ENCODE measurements at regions not wholly inside any gene's neighbourhood (a gene's known extent, or its start where the extent isn't known, plus 50 kb on each side); places are given as distances from the start of the nearest gene placed in this dataset.

DNA sequence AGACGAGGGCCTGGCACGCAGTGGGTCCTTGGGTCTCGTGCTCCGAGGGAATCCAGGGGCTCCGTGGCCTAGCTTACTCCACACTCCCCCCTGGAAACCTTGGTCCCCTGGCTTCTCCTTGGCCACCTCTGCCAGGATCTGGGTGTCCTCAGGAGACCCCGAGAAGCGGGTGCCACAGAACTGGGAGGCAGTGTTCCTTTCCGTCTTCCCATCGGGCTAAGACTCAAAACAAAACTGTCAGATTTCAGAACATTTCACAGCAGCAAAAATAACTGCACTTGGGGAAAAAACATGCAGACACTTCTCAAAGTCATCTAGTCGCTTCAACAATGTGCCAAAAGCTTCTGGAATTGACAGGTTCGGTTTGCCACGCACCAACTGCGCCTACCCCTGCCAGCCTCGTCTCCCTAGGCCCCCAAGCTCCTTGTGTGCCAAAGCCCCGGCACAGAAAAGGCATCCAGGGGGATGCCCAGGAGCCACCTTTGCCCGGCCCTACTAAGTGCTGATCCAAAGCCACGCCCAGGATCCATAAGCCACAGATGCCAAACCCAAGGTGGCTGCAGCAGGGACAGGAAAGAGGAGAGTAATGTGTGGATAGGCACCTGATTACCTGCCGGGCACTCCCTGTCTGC is 58.4 kb upstream of the DIO3 start:
- no peak overlapping the region for H3K27ac Mint-ChIP-seq

DNA sequence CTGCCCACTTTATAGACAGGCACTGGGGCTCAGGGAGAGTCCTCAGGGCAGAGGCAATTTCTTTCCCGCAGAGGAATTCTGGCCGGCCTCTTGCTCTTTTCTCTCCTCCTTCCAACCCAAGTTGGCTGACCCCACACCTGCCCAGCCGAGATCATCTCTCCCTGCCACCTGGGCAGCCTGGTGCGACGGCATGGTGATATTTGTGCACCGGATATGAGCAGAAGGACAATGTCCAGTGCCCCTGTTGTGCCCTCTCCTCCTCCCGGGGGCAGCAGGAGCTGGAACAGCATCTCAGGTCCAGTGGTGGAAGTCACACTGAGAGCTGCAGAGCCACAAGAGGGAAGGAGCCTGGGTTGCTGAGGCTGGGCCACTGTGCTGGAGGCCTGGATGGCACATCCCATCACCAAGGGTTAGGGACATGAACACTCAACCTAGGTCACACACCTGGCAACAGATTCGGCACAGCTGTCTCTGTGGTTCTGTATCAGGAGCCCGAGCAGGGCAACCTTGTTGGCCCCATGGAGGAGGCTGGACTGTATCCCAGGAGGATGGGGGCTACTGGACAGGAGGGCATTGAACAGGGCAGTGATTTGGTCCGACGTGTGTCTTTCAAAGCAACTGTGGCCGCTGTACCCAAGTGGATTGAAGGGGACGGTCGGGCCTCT is 57.7 kb upstream of the DIO3 start:
- Mint-ChIP-seq H3K4me3 (no peak overlapping the region), H3K9me3 (no peaks in the 10 kb centered on the region), H3K27me3 (peaks cover 7 to 34% of the 10 kb centered on the region in 2 donors), H3K27ac (no peak overlapping the region), H3K36me3 (no peaks in the 10 kb centered on the region), H3K4me1 (no peaks in the 10 kb centered on the region)
- no peaks in the 10 kb centered on the region for H3K4me1 ChIP-seq (ENCODE audit: control insufficient read depth in 1 of 2, extremely low read depth in 1 of 2, insufficient read depth in 2 of 2, low read length in 2 of 2)
- H3K4me3 ChIP-seq (ENCODE audit: control insufficient read depth in 1 of 2, extremely low read depth in 1 of 2, low read length in 1 of 2): no peak overlapping the region
- H3K27me3 ChIP-seq (replicated peaks in 1 of 2; ENCODE audit: control insufficient read depth in 2 of 2, extremely low read depth in 1 of 2, insufficient read depth in 2 of 2, low read length in 1 of 2): peaks cover 0 to 51% of the 10 kb centered on the region in 2 experiments
- CTCF ChIA-PET: no interaction called here
- POLR2A ChIA-PET: no interaction called here
- peak in 2 of 35 experiments; percentile 0 to 12 for DNase-seq
- WGBS (ENCODE audit: insufficient coverage): 86% methylated on average over 14 of the region's 14 CpGs
- no peaks in the 10 kb centered on the region for H3K36me3 ChIP-seq (ENCODE audit: control insufficient read depth in 2 of 2, extremely low read depth in 1 of 2, insufficient read depth in 1 of 2, low read length in 1 of 2)
- no peak overlapping the region for H3K27ac ChIP-seq (ENCODE audit: low read length)
- no peaks in the 10 kb centered on the region for H3K9me3 ChIP-seq
- no peak for ATAC-seq (replicated peaks in 1 of 4)

More for the DNA sequence above, 58.4 kb upstream of the DIO3 start:
- ChIA-PET CTCF (no interaction called here), POLR2A (no interaction called here)
- Mint-ChIP-seq H3K4me1 (no peaks in the 10 kb centered on the region), H3K36me3 (no peaks in the 10 kb centered on the region), H3K27me3 (peaks cover 13 to 41% of the 10 kb centered on the region in 2 donors), H3K9me3 (no peaks in the 10 kb centered on the region), H3K4me3 (no peak overlapping the region)
- H3K4me3 ChIP-seq (ENCODE audit: control insufficient read depth in 1 of 2, extremely low read depth in 1 of 2, low read length in 1 of 2): no peak overlapping the region
- H3K4me1 ChIP-seq (ENCODE audit: control insufficient read depth in 1 of 2, extremely low read depth in 1 of 2, insufficient read depth in 2 of 2, low read length in 2 of 2): no peaks in the 10 kb centered on the region
- DNase-seq (peak in 1 of 35 experiments; percentile 5), ATAC-seq (replicated peaks in 1 of 4) (no peak)
- peaks cover 0 to 57% of the 10 kb centered on the region in 2 experiments for H3K27me3 ChIP-seq (replicated peaks in 1 of 2; ENCODE audit: control insufficient read depth in 2 of 2, extremely low read depth in 1 of 2, insufficient read depth in 2 of 2, low read length in 1 of 2)
- H3K27ac ChIP-seq (ENCODE audit: low read length): no peak overlapping the region
- H3K36me3 ChIP-seq (ENCODE audit: control insufficient read depth in 2 of 2, extremely low read depth in 1 of 2, insufficient read depth in 1 of 2, low read length in 1 of 2): no peaks in the 10 kb centered on the region
- 92% methylated on average over 13 of the region's 18 CpGs for WGBS (ENCODE audit: insufficient coverage)
- H3K9me3 ChIP-seq: no peaks in the 10 kb centered on the region

DNA sequence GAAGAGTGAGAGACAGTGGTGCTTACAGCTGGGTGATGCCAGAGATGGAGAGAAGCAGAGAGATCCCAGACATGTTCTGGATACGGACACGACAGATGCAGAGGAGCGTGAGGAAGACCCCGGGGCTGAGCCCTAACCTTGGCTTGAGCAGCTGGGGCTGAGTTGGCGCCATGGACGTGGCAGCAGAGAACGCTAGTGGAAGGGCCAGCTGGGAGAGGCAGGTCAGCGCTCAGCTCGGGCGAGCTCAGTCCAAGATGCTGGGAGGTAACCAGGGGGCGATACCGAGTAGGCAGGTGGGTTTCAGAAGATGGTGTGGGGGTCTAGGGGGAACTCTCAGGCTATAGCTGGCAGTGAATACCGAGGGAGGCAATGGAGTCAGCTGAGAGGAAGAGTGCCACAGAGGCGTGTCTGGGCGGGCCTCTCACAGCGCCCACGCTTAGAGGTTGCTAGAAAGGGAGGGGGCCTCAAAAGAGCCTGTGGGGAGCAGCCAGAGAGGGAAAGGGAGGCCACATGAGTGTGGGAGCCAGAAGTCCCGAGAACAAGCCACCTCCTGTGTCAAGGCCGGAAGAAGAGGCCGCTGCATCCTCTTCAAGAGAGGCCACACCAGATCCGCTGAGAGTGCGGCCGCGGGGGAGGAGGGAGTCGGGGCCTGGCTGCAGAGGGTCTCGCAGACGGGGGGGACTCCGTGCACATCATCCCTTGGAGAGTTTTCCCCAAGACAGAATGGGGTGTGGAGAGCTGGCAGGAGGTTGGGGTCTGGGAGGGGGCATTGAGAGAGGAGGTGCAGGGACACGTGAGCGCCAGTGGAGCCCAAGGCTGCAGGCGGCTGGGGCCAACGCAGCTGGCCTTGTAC is 57.0 kb upstream of the DIO3 start:
- Histone ChIP-seq H3K9me3 (no peaks in the 10 kb centered on the region), H3K36me3 (ENCODE audit: control insufficient read depth in 2 of 2, extremely low read depth in 1 of 2, insufficient read depth in 1 of 2, low read length in 1 of 2) (no peaks in the 10 kb centered on the region), H3K27ac (ENCODE audit: low read length) (no peak overlapping the region), H3K4me3 (ENCODE audit: control insufficient read depth in 1 of 2, extremely low read depth in 1 of 2, low read length in 1 of 2) (no peak overlapping the region), H3K27me3 (replicated peaks in 1 of 2; ENCODE audit: control insufficient read depth in 2 of 2, extremely low read depth in 1 of 2, insufficient read depth in 2 of 2, low read length in 1 of 2) (peaks cover 0 to 46% of the 10 kb centered on the region in 2 experiments), H3K4me1 (ENCODE audit: control insufficient read depth in 1 of 2, extremely low read depth in 1 of 2, insufficient read depth in 2 of 2, low read length in 2 of 2) (no peaks in the 10 kb centered on the region)
- Mint-ChIP-seq H3K36me3 (no peaks in the 10 kb centered on the region), H3K4me1 (no peaks in the 10 kb centered on the region), H3K9me3 (no peaks in the 10 kb centered on the region), H3K4me3 (no peak overlapping the region), H3K27me3 (peaks cover 7 to 27% of the 10 kb centered on the region in 2 donors), H3K27ac (no peak overlapping the region)
- WGBS (ENCODE audit: insufficient coverage): 86% methylated on average over 23 of the region's 32 CpGs
- ChIA-PET POLR2A (no interaction called here), CTCF (no interaction called here)
- ATAC-seq (replicated peaks in 1 of 4) (no peak), DNase-seq (peak in 2 of 35 experiments; percentile 1 to 15)

DNA sequence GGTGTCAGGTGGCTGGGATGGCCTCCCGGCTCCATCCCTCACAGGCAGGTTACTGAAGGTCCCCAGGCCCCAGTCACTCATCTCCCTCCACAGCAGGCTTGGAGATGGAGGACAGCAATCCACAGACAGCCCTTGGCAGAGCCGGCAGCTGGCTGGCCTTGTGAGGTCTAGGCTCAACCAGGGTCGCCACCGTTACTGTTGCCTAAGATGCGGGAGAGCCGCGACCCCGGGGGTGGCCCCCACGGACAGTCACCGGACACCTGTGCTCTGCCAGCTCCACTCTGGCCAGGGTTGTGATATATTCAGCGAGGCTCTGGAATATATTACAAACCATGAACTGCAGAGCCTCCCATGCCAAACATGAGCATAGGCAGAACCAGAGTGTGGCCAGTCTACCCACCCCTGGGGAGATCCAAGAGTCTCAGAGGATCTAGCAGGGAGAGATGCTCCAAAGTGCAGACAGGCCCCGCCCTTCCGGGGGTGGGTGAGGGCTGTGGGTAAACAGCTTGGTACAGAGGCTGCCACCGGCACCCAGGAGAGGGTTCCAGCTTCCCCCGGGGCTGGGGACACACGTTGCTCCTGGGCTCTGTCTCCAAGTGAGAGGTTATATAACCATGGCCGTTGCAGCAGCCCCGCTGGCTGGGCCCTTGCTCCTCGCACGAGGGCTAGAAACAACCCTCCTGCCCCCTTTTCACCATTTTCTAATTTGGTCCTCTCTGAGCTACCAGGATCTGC is 55.9 kb upstream of the DIO3 start:
- Mint-ChIP-seq H3K27me3 (peaks cover 3 to 19% of the 10 kb centered on the region in 2 donors), H3K4me1 (no peaks in the 10 kb centered on the region), H3K27ac (no peak overlapping the region), H3K36me3 (no peaks in the 10 kb centered on the region), H3K9me3 (no peaks in the 10 kb centered on the region), H3K4me3 (no peak overlapping the region)
- no peaks in the 10 kb centered on the region for H3K4me1 ChIP-seq (ENCODE audit: control insufficient read depth in 1 of 2, extremely low read depth in 1 of 2, insufficient read depth in 2 of 2, low read length in 2 of 2)
- peaks cover 0 to 38% of the 10 kb centered on the region in 2 experiments for H3K27me3 ChIP-seq (replicated peaks in 1 of 2; ENCODE audit: control insufficient read depth in 2 of 2, extremely low read depth in 1 of 2, insufficient read depth in 2 of 2, low read length in 1 of 2)
- DNase-seq (peak in 2 of 35 experiments; percentile 2 to 24), ATAC-seq (replicated peaks in 1 of 4) (no peak)
- POLR2A ChIA-PET: no interaction called here
- CTCF ChIA-PET: no interaction called here
- H3K27ac ChIP-seq (ENCODE audit: low read length): no peak overlapping the region
- no peaks in the 10 kb centered on the region for H3K9me3 ChIP-seq
- 82% methylated on average over 18 of the region's 20 CpGs for WGBS (ENCODE audit: insufficient coverage)
- H3K36me3 ChIP-seq (ENCODE audit: control insufficient read depth in 2 of 2, extremely low read depth in 1 of 2, insufficient read depth in 1 of 2, low read length in 1 of 2): no peaks in the 10 kb centered on the region
- H3K4me3 ChIP-seq (ENCODE audit: control insufficient read depth in 1 of 2, extremely low read depth in 1 of 2, low read length in 1 of 2): no peak overlapping the region

DNA sequence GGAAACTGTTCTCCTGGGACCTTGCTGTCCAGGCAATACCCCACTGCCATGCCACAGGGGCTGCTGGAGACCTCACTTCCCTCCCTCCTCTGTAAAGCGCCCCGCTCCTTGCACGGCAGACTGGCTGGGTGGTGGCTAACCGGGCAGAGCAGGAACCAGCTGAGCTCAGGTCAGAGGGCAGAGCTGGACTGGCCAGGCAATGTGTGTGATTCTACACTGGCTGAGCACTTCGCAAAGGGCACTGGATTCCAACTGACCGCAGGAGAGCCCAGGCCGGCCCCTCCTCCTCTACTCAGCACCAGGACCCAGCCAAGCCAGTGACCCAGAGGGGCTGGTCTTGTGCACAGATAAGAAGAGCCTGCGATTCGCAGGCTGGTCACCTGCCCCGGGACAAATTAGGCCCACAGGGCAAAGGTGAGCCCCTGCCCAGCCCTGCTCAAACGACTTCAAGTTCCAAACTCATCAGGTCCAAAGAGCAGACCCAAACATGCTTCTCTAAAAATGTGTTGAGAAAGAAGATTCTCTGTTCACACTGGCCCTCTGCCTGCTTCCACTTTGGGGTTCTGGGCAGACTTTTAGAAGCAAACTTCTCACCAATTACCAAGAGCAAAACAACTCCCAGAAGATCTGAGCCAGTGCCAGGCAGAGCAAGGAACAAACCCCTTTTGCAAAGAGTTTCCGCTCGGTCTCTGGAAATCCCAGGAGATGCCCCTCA is 54.9 kb upstream of the DIO3 start:
- H3K9me3 Mint-ChIP-seq: no peaks in the 10 kb centered on the region
- POLR2A ChIA-PET: no interaction called here
- DNase-seq (peak in 1 of 35 experiments; percentile 1), ATAC-seq (replicated peaks in 1 of 4) (no peak)
- no peaks in the 10 kb centered on the region for H3K4me1 ChIP-seq (ENCODE audit: control insufficient read depth in 1 of 2, extremely low read depth in 1 of 2, insufficient read depth in 2 of 2, low read length in 2 of 2)
- no peak overlapping the region for H3K4me3 Mint-ChIP-seq
- no peaks in the 10 kb centered on the region for H3K36me3 Mint-ChIP-seq
- H3K36me3 ChIP-seq (ENCODE audit: control insufficient read depth in 2 of 2, extremely low read depth in 1 of 2, insufficient read depth in 1 of 2, low read length in 1 of 2): no peaks in the 10 kb centered on the region
- H3K27ac ChIP-seq (ENCODE audit: low read length): no peak overlapping the region
- WGBS (ENCODE audit: insufficient coverage): 95% methylated on average over 8 of the region's 13 CpGs
- H3K4me1 Mint-ChIP-seq: no peaks in the 10 kb centered on the region
- H3K27ac Mint-ChIP-seq: no peak overlapping the region
- H3K27me3 Mint-ChIP-seq: peaks cover 0 to 10% of the 10 kb centered on the region in 2 donors
- CTCF ChIA-PET: no interaction called here
- H3K4me3 ChIP-seq (ENCODE audit: control insufficient read depth in 1 of 2, extremely low read depth in 1 of 2, low read length in 1 of 2): no peak overlapping the region
- peaks cover 0 to 29% of the 10 kb centered on the region in 2 experiments for H3K27me3 ChIP-seq (replicated peaks in 1 of 2; ENCODE audit: control insufficient read depth in 2 of 2, extremely low read depth in 1 of 2, insufficient read depth in 2 of 2, low read length in 1 of 2)
- no peaks in the 10 kb centered on the region for H3K9me3 ChIP-seq

Measured in T-cell (primary cell).